ENCODE measurements at regions not wholly inside any gene's neighbourhood (a gene's known extent, or its start where the extent isn't known, plus 50 kb on each side); places are given as distances from the start of the nearest gene placed in this dataset.

- TF ChIP-seq CTCF (IDR thresholded peaks at IDR 0.05) (no peak), POLR2A (IDR thresholded peaks at IDR 0.05) (no peak)
Measured at GRCh38 chr2:156083763-156084493, 248.6 kb downstream of the NR4A2 start.

Measured in right lobe of liver (tissue), 4 donors.